Transverse colon (tissue), 3 donors: ENCODE measurements at regions not wholly inside any gene's neighbourhood (a gene's known extent, or its start where the extent isn't known, plus 50 kb on each side); places are given as distances from the start of the nearest gene placed in this dataset.

ENCODE experiments used
- CTCF ChIP-seq, 5 experiments: fragments of 200-600 bp in 3 of 5; fragments of 450-650 bp in 2 of 5; sonication (generic) in 3 of 5; IDR thresholded peaks; 1 replicate in 2 of 5; 2 replicates in 3 of 5; pipeline ENCODE4 v1.5.1; 2016 to 2017; ENCODE audit warnings: antibody characterized with exemption in 5 of 5, inconsistent platforms in 3 of 5, mild to moderate bottlenecking in 2 of 5, moderate library complexity in 1 of 5
- POLR2A ChIP-seq: fragments of 450-650 bp; IDR thresholded peaks from one replicate; pipeline ENCODE4 v1.6.1; 2016; ENCODE audit warnings: antibody characterized with exemption, mild to moderate bottlenecking, moderate library complexity

DNA sequence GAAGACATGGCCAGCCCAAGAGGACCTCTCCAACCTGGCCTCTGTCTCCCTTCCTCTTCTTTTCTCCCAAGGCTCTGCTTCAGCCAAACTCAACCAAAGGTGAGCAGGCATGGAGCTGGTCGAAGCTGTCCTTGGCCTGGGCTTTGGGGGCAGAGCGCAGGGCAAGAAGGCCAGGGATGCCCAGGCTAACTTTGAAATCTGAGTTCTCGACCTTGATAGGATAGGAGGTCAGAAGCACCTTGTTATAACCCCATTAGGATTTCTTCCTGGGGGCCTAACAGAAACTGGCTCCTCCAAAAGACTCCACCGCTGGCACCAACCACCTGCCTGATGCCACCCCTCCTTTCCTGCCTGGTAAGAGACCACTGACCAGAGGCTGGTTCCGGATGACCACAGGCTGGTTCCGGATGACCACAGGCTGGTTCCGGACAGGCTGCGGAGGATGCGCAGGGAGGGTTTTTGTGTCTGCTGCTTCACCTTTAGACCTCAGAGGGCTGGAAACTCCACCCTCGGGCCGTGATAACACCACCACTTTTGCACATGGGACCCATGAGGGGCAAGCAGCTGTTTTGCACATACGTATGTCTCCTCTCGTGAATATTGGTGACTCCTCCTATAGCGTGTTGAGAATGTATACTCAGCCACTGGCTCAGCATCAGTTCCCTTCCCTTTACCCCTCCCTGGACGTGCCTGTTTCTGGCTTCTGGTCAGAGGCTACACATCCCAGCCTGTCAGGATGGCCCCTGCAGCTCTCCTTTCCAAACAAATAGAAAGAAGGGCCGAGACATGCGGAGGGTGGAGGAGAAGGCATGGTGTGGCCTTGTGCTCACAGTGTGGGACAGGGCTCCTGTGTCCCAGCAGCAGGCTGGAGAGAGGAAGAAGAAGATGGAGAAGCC lies 140.1 kb downstream of the DNAJB6 start:
- TF ChIP-seq POLR2A (no peak), CTCF (IDR thresholded peaks at IDR 0.05) (no peak)
